HG03025 (cell line): ENCODE measurements at regions not wholly inside any gene's neighbourhood (a gene's known extent, or its start where the extent isn't known, plus 50 kb on each side); places are given as distances from the start of the nearest gene placed in this dataset.

Experiments used
- ATAC-seq: cut with Tn5 transposase; IDR thresholded peaks from one replicate; pipeline ENCODE4 v1.9.1; 2021; ENCODE audit warnings: mild to moderate bottlenecking, moderate library complexity; ENCODE audit not compliant: unreplicated experiment, low FRiP score

DNA sequence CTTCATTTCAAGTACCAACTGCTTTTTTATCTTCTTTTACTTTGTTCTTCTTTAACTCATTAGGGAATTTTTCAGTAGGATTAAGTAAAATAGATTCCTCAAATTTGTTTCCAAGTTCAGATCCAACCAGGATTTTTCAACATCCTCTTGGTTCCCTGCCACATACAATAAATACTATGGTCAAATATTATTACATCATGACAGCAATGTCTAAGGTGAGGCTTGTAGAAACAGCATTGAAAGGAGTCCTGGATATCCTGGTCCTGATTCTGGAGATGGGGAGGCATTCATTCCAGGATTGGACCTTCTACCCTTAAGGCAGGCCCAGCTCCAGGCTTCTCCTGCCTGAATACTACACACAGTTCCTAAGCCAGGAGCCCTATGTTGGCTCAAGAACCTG is 80.2 kb upstream of the F3 start:
- no peak for ATAC-seq

DNA sequence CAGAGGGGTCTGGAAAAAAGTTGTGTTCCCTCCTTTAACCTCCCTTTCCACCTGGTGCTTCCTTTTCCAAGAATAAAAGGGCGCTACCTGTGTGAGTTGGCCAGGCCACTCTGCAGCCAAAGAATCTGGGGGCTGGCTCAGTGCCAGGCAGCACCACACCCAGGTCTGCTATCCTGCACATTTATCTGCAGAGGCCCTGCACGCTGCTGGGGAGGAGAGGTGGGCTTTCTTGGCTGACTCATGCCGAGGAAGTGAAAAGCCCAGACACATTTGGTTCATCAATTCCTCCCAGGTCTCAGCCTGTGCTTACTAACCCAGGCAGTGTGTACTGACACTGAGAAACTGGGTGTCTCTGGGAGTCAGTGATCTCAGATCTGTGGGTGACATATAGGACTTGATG is 79.8 kb upstream of the F3 start:
- no peak for ATAC-seq

DNA sequence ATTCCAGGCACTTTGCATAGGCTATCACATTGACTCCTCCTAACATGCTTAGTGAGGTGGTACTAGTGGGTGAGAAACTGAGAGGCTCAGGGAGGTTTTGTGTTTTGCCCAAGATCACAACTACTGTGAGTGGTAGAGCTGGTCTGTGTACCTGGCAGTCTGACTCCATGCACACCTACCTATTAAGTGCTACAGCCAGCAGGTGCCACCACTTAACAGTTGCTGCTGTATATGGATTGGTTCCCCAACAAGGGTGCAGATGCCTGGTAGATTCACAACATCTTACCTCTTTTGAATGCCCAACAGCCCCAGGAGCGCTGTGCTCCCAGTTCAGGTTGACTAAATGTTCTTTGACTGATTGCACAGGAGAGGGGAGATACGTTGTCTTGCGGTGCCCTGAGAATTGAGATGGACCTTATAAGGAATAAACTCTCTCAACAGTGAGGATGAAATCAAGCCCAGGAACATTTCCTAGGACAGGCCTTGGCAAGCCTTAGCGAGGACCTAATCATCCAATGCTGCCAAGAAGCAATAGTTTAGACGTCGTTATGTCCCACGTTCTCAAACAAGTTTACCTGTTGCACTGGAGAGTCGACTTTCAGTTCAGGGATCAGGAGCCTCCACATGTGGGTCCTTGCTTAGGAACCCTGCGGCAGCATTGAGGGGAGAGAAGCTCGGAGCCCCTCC is 78.9 kb upstream of the F3 start:
- ATAC-seq: no peak

DNA sequence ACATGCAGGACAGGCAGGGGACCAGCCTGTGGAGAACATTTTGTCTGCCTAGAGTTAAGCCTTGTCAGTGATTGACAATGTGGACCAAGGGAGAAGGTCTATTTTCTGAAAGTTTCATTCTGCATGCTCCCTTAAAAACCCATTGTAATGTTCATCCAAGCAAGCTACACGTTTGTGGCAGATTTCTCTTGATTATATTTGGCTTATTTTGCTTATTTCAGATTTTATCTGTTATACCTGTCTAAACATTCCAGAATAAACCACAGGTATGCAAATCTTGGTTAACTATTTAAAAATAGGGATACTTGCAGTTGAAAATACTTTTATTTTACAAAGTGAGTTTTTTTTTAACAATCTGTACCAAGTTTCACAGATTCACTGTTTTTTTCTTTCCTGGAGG is 78.2 kb upstream of the F3 start:
- ATAC-seq: no peak

DNA sequence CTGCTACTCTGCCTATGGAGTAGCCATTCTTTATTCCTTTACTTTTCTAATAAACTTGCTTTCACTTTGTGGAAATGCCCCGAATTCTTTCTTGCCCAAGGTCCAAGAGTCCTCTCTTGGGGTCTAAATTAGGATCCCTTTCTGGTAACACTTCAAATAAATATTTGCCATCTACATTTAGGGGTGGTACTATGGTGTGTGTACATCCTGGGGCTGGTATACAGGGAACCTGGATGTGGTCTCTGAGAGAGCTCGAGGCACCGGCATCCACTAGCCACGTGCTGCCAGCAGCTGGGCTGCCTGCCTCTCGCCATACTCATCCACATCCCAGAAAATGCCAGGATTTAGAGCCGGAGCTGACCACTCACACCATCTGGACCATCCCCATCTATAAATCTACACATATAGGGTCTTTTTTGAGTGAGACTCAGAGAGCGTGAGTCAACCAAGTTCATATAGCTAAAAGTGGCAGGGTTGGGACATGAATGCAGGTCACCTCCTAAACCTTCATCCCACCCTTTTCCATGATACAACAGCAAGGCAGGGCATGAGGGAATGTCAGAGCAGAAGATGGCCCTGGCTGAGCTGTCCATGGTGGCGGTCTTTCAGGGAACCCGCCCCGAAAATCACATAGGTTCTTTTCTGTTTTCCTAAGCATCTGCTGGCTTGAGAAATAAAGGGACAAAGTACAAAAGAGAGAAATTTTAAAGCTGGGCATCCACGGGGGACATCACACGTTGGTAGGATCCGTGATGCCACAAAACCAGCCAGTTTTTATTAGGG is 76.6 kb upstream of the F3 start:
- ATAC-seq: no peak

DNA sequence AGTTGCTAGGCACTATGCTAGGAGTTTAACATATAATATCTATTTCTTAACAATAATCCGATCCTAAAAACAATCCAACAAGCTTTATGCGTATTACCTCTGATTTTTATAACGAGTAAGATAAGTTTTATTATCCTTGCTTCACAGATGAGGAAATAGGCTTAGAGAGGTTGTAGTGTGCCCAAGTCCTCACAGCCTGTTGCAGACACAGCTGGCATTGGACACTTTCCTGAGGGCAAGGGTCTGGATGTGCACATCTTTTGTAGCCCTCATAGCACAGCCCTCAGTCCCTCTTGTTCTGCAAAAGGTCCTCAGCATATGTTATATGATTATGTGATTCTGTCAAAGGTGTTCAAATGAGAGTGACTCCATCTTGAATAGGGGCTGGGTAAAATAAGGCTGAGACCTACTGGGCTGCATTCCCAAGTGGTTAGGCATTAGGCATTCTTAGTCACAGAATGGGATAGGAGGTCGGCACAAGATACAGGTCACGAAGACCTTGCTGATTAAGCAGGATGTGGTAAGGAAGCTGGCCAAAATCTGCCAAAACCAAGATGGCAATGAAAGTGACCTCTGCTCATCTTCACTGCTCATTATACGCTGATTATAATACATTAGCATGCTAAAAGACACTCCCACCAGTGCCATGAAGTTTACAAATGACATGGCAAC is 75.7 kb upstream of the F3 start:
- no peak for ATAC-seq

DNA sequence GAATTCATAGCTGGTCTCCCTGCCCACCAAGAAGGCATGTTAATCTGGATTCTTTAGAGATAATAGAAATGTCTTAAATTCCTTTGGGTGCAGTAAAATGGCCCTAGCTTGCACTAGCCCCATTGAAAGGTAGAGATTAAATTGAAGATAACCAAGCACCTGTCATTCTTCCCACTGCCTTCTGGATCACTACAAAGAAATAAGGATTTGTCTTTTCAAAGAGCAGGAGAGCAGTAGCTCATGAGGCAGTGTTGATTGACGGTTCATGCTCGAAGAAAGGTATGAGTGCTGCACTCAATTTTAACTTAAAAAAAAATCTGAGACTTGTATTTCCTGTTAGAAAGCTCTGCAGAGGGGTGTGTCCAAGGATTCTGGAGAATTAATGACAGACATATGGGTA is 74.9 kb upstream of the F3 start:
- no peak for ATAC-seq

DNA sequence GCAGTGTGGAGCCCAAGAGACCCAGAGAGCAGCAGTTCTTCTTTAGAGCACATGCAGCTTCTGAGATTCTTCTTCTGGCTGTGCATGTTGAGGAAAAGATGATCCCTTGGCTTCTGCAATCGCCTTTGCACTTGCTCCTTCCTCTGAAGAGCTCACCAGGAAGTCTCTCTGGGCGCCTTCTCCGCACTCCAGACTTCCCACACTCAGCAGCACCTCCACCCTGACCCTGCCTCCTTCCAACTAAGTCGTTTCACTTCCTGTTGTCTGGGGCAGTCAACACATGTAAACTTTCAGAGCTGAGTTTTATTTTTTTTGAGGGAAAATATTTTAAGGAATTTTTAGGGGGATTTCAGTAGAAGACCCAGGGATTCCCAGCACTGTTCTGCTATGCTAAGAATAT is 73.4 kb upstream of the F3 start:
- ATAC-seq: no peak

DNA sequence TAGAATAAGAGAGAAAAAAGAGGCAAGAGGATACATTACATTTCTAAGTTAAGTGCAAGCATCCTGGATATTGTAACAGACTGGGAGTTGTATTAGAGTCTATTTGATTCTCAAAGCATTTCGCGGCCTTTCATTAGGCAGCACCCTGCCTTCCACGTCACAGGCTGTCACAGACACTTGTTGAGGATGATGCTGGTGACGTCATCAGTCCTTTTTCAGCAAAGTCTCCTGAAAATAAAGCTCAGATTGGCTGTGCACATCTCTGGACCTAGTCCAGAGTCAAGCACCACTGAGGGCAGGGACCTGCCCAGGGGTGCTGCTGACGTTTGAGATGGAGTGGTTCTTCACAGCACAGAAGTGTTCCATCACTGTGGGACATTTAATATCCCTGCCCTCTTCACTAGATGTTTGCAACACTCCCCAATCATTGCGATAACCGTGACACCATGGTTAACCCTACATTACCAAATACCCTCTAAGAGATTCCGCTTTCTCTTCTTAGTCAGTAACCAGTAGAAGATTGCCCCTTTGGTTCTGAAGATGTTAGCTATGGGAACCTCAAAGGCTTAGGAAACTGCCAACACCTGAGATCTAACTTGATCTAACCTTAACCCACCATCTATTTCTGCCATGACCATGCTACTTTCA is 72.7 kb upstream of the F3 start:
- no peak for ATAC-seq

DNA sequence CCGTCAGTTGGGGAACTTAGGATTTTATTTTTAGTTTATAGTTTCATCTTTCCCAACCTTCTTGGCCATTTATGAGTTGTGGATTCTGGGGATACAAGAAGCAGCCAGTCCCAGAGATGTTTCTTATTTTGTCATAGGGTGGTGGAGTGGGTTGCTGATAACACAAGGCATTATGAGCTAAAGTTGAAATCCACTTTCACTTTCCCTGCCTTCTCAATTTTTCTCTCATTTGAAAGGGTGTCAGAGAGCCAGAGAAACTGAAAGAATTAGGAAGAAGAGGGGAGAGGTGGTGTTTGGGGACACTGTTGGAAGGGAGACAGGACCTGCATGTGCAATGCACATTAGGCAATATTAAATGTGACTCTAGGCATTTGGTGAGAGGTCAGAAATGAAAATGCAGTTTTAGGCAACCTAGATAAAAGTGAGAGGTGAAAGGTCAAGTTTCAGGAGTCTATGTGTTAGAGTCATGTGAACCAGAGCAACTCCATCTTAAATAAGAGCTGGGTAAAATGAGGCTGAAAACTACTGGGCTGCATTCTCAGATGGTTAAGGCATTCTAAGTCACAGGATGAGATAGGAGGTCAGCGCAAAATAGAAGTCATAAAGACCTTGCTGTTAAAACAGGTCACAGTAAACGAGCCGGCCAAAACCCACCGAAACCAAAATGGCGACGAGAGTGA is 71.1 kb upstream of the F3 start:
- ATAC-seq: no peak

DNA sequence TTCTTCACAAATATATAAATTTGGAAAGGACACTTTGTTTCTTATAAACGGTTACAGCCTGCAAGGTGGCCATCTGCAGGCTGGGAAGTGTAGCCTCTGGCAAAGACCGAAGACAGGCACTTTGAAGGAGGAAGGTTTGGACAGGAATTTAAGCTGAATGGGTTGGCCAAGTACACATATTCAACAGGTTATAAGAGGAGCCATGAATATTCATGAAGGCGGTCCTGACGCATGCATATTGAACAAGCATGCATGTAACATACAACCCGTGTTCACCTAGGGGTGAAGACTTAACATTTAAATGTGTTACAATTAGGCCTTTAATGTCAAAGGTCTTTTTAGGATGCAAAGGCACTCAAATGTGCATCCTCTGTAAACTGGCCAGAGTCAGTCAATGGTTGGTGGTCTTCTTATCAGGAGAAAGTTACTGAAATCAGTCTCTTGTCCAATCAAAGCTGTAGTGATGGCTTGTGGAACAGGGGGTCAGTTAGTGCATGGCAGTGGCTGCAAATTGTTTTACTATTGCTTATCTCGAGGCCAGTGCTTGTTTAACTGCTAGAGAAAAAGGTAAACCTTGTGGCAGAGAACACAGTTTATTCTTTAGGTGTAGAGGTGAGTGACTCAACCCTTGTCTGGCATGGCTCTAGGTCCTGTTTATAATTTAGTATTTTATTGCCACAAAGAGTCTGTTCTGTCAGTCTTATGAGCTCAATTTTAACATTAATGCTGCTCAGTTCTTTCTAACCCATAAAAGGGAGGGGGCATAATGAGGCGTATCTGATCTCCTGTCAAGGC is 70.3 kb upstream of the F3 start:
- no peak for ATAC-seq

DNA sequence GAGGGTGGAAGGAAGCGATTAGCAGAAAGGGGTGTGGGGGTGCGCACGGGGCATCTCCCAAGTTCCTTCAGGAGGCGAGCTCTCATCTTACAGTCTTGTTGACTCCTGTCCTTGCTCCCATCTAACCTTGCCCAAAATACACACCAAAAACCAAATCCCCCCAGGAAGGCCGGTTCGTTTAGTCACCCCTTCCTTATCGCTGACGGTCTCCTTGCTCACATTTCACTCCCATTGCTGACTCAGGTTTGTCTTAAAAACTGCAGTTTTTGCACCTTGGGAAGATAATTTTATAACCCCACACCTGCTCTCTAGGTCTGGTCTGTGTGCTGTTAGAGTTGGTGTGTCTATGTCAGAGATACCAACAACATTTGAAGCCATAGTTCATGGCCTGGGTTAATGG is 68.1 kb upstream of the F3 start:
- ATAC-seq: no peak

DNA sequence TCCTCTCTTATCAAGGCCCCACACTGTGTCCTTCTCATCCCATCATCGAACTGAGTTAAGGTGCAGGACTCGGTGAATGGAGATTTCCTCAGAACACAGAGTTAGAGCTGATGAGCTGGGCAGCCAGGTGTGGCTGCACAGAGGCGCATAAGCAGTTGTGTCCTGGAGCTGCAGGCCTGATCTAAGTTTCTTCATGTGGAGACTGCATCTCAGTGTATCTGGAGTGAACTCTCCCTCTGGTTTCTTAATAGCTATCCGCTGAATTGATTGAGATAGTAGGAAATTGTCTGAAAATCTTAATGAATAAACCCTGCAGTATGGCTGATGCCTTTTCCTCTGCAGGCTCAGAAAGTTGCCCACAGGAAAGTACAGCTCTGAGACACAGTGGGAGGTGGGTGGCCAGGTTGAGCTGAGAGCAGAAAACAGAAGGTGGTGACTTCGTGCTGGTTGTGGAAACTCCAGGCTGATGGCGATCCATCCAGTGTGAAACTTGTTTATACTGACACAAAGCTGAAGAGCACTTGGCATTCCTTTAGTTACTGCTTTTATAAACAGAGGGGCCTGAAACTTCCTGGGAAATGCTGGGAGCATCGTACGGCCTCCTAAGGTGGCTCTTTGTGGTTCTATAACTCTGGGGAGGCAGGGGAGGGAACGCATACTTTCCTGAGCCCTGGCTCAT is 67.4 kb upstream of the F3 start:
- no peak for ATAC-seq

DNA sequence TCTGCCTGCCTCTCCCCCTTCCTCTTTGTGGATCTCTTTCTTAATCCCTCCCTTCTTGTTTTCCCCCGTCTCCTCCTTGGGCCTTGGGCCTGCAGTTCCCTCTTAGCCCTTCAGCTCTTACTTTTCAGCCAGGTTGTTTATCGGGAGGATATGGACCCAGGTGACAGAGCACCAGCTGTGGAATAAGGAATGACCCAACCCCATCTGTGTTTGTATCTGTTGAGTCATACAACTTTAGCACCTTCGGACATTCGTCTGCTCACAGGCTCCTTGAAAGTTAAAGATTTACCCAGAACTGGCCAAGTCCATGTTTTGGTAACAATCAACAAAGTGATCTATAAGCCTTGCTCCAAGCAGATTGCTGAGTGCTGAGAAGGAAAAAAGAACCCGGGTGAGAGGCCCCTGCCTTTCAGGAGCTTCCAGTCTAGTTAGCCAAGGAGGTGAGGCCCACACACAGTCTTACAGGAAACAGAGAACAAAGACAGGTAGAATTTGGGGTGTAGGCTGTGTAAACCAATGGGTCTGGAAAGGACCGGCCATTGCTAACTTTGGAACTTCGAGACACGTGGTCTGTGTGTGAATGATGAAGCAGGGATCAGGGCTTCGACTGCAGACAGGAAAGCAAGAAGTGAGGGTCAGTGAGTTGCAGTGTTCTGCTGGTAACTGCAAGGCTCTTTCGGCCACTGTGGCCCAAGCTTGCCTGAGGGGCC is 66.7 kb upstream of the F3 start:
- ATAC-seq: no peak

DNA sequence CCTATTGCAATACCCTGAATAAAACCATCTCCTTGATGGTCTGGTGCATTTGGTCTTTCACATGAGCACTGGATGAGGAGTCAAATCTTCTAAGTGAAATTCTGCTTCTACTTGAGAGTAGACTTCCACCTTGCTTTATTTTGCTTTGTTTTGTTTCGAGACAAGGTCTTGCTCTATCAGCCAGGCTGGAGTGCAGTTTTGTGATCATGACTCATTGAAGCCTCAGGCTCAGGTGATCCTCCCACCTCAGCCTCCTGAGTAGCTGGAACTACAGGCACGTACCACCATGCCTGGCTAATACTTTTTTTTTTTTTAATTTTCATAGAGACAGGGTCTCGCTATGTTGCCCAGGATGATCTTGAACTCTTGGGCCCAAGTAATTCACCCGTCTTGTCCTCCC is 65.8 kb upstream of the F3 start:
- ATAC-seq: no peak

DNA sequence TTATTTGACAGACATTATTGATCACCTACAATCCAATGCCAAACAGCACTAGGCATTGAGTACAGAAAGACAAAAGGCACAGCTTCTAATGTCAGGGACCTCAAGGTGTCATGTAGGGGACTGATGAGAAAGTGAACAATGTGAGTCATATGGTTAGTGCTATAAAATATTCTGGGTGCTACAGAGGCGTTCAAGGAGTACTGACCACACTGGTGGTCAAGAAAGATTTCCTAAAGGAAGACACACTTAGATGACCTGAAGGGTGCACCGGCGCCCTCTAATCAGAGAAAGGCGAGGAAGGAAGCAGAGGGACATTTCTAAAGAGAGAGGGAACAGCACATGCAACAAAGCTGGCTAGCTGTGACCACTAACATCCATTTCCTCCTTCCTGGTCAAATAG is 64.9 kb upstream of the F3 start:
- no peak for ATAC-seq

DNA sequence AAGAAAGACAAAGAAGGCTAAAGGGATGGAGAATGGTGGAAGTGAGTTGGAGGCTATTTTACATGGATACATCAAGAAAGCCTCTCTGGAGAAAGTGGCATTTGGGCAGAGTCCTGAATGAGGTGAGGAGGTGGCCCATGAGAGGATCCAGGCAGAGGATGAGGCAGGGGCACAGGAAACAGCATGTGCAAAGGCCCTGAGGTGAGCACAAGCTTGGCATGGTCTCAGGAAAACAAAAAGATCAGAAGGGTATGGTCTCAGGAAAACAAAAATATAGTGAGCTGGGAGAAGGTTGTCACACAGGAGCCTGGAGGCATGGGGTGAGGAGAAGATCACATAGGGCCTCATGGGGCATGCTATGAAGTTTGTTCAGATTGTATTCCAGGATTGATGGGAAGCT is 62.1 kb upstream of the F3 start:
- no peak for ATAC-seq

DNA sequence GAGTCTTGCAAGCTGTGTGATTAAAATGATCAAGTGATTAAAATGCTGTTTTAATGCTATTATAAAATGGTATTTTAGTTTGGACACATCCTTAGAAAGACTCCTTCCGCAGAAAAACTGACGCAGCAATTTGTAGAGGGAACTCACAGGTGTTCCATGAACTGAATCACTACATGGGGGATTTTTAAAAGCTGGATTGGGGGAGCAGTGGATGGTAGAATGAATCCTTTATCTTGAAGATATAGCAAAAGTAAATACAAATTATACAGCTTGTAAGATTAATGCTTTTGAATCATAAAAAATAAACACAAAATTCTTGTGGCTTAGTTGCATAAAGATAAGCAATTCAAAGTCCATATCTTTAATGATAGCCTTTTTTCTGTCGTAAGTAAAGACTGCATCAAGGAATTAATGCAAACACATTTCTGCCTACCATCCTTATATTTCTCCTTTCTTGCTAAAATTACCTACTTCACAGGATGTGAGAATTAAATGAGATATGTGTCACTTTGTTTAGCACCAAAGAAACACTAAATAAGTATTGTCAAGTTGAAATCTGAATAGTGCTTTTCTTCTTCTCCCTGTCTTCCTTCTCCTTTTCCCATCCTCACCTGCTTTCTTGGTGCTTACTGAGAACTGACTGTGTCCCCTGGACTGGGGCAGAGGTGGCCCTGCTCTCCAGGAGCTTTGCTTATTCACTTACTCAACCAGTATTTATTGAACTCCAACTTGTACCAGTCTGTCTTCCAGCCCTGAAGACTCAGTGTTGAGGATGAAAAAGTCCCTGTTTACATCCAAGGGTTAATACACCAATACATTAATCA is 61.5 kb upstream of the F3 start:
- no peak for ATAC-seq
